Amniotic stem cell (primary cell): ENCODE measurements at regions not wholly inside any gene's neighbourhood (a gene's known extent, or its start where the extent isn't known, plus 50 kb on each side); places are given as distances from the start of the nearest gene placed in this dataset.
"Not testable (repeated sequence)": the region's sequence is repeated elsewhere in the genome, so short reads cannot be mapped to it uniquely, and the experiment has no call there.

Experiments
- DNase-seq: peaks from one replicate; lab custom pipeline; 2025; lab: John Stamatoyannopoulos, UW

DNA sequence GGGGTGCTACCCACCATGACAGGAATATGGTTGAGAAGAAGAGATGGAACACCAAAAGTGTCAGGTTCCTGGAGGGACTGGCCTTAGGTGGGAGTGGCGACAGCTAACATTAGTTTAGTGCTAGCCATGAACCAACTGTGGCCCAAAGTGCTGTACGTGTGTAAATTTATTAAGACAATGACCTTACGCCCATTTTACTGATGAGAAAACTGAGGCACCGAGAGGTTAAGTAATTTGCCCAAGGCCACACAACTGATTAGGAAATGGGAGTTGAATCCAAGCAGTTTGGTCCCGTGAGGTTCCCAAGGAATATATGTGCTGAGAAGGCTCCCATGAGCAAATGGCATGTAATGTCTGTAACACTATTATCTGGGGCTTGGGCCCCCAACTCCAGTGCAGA, 109.5 kb upstream of the SLC1A4 start:
- DNase-seq = no peak

DNA sequence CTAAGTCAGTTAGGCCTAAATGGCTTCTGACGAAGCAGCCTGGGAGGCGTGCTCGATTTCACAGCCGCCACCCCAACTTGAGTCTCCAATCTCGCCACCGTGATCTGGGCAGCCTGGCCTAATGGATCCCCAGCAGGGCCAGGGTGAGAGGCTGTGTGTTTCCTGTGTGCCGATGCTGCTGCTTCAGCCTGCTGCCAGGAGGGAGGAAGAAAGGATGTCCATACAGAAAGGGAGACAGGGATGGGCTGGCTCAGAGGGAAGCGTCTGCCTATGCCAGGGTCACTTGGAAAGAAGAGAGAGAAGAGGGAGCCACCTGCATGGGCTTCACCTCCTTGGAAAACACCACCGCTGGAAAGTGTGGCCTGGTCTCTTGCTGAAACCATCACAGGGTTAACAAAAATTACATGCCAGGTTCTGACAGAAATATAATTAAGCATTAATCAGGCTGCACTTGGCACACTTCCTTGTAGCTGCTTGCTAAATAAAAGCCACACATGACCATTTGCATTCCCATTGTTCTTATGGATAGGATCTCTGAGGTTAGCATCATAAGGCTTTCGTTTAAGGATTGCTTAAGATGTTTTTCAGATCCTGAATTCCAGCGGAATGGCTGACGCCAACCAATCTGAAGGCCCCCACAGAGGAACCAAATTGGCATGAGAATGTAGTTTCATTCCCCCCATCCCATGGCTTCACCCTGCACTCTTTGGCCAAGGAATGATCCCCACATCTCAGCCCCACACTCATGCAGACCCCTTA, 108.8 kb upstream of the SLC1A4 start:
- no peak for DNase-seq

GRCh38 chr2:64881037-64881492, 108.1 kb upstream of the SLC1A4 start:
- DNase-seq = no peak

DNA sequence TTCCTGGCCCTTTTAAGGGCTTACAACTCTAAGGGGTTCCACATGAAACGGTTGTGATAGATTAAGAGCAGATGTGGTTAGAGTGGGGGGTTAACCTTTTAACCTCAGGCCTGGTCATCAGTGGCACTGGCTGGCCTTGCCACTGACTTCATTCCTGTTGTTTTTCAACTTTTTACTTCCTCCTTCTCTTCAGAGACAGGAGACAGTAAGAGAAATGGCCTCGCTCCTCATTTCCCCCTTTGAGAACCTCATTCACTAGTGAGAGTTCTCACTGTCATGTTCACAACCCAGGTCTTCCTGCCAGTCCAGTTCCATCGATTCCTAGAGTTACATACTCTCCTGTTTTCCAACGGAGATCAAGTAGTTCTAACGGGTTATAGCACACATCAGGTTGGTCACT, 101.6 kb upstream of the SLC1A4 start:
- DNase-seq = no peak

DNA sequence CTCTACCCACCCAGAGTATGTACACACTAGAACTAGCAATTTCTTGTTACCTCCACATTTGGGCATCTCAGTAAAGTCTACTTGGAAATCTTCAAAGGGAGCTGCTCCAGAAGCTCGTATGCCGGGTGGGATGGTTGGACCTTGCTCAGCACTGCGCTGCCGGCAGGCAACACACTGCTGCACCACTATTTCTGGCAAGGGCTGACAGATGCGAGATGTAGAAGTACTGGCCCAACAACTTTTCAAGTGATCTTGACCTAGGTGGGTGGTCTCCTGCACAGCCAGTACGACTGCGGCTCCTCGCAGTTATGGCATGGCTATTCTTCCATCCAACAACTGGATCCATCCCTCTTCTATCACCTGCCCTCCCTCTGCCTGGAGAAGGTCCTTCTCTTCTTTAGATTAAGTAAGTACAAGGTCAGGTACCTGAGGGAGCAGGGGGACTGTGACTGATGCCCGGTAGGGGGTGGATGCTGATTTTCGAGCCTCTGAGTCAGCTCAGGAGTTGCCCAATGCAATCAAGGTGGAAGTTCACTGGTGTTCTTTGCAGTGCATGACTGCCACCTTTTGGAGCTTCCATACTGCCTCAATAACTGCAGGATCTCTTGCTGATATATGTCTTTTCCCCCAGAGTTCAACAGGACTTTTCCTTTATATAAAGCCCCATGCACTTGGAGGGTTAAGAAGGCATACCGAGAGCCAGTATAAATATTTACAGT, 100.4 kb upstream of the SLC1A4 start:
- DNase-seq = peak; percentile 2

GRCh38 chr2:64889803-64890202, 99.4 kb upstream of the SLC1A4 start:
- no peak for DNase-seq

DNA sequence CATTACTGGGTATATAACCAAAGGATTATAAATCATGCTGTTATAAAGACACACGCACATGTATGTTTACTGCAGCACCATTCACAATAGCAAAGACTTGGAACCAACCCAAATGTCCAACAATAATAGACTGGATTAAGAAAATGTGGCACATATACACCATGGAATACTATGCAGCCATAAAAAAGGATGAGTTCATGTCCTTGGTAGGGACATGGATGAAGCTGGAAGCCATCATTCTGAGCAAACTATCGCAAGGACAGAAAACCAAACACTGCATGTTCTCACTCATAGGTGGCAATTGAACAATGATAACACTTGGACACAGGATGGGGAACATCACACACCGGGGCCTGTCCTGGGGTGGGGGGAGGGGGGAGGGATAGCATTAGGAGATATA, 92.6 kb upstream of the SLC1A4 start:
- not testable (repeated sequence) for DNase-seq

- DNase-seq = no peak
Observed at GRCh38 chr2:64899081-64899865, 89.9 kb upstream of the SLC1A4 start.

- not testable (repeated sequence) for DNase-seq
Observed at GRCh38 chr2:64899876-64900275, 89.3 kb upstream of the SLC1A4 start.

DNA sequence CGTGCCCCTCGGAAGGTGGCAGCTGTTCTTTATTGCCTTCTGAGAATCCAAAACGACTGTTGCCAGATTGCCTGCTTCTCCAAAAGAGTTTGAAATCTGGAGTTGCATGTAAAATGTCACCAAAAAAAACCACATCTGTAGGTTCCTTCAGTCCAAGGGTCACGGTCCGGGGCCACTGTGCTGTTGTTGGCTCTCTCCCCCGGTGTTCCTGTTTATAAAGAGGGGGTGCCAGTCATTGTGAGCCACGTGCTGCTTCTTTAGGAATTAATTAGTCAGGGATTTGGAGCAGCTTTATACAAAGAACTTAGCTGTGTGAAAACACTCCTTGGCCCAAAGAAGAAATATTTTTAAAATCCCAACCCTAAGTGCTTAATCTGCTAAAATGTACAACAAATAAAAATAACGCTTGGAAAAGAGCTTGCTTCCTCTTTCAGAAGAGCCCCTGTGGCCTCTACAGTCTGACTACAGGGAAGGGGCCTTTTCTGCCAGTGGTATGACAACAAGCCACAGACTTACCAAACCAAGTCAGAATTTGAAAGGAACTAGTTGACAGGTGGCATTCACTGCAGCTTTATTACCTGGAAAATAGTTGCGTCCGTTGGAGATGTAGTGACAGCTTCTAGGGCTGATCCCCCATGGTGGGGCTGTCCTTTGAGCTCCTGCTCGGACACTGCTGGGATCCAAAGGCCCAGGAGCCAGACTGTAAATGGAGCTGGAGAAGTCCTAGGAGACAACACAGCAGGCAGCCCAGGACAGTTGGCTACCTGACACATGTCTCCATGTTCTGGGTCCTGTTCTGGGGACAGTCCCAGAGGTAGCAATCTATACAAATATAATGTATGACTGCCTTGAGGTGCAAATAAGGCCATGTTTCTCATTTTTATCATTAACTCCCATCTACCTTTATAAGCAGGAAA, 84.5 kb upstream of the SLC1A4 start:
- DNase-seq = no peak

GRCh38 chr2:64905338-64906024, 83.7 kb upstream of the SLC1A4 start:
- no peak for DNase-seq

GRCh38 chr2:64906853-64907536, 82.2 kb upstream of the SLC1A4 start:
- DNase-seq = no peak

- no peak for DNase-seq
Observed at GRCh38 chr2:64908406-64908805, 80.8 kb upstream of the SLC1A4 start.

GRCh38 chr2:64910523-64910922, 78.7 kb upstream of the SLC1A4 start:
- DNase-seq = no peak

DNA sequence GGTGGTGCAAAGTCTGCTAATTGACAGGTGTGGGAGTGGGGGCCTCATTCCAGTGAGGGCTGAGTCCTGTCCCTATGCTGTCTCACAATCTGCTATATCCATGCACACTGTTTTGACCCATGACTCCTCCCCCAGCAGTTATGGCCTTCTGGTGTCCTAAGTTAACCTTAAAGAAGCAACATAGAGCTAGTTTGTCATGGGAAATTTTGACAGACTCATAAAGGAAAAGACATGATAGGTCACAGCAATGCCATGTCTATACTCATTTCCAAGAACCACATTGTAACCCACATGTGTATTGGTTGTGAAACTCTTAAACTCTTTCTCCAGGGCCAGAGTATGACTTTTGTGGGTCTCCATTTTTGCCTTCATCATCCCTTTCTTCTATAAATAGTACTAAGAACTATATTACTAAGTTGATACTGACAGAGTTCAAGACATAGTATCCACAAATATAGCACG, 78.2 kb upstream of the SLC1A4 start:
- no peak for DNase-seq

DNA sequence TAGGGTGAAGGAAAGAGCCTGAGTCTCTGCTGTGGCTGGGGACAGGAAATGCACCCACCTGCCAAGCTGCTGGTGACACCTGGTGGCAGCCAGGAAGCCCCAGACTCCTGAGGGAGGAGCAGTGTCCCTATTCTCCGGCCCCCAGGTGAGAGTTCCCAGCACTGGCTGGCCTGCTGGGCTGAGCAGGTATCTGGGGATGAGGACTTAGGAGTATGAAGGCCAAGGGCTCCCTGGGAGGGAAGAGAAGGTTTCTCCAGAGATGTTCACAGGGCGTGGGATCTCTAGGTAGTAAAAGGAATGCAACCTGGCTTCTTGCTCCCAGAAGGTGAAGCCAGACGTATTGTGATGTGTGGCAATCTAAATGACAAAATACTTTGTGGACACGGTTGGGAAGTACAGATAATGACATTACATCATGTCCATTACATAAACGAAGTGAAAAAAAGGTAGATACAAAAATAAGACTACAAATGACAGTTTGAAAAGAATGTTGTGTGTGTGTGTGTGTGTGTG, 75.8 kb upstream of the SLC1A4 start:
- no peak for DNase-seq

DNA sequence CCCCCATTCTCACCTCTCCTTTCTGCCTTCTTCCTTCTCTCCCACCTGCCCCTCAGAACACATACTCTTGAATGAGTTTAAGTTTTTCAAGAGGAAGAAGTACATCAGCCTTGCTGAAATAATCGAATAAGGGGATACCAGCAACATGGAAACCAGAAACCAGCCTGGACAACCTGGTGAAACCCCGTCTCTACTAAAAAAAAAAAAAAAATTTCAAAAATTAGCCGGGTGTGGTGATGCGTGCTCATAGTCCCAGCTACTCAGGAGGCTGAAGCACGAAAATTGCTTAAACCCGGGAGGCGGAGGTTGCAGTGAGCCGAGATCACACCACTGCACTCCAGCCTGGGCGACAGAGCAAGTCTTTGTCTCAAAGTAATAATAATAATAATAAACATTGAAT, 75.0 kb upstream of the SLC1A4 start:
- DNase-seq = no peak

DNA sequence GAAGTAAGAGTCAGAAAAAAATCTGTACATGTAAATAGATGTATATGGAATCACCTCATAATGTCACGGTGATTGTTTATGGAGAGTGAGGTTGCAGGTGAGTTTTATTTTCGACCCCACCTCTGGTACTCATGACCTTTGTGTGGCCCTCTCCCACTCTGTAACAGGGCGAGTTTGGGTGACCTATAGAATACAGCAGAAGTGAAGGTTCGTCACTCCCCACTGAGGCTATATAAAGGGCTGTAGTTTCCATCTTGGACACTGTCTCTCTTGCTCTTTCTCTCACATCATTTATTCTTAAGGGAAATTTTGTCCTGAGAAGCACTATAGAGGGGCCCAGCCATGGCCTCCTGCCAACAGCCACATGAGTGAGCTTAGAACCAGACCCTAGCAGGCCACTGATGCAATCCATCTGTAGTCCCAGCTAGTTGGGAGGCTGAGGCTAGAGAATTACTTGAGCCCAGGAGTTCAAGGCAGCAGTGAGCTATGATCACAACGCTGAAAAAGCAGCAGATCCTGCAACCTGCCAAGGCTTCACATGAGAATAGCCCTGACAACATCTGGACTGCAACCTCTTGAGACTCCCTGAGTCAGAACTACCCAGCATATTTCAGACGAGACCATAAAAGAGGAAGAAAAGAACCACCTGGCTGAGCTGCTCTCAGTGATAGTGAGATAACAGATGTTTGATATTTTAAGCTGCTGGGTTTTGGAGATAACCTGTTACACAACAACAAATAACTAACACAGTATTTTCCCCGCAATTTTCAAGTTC, 74.3 kb upstream of the SLC1A4 start:
- DNase-seq = no peak

GRCh38 chr2:64915510-64915900, 73.7 kb upstream of the SLC1A4 start:
- no peak for DNase-seq
